ENCODE measurements at regions not wholly inside any gene's neighbourhood (a gene's known extent, or its start where the extent isn't known, plus 50 kb on each side); places are given as distances from the start of the nearest gene placed in this dataset.

- DNase-seq (ENCODE audit: low read depth, low spot score): no peak
These were observed 68.5 kb upstream of the SLC25A26 start for GRCh38 chr3:66152336-66152735.

GRCh38 chr3:66150977-66151376 is 69.8 kb upstream of the SLC25A26 start:
- no peaks in the 10 kb centered on the region for H3K36me3 ChIP-seq (ENCODE audit: insufficient read depth, insufficient read length, low read length)
- TF ChIP-seq ZNF274 (IDR thresholded peaks at IDR 0.05; ENCODE audit: low read depth, low read length) (no peak), SUZ12 (IDR thresholded peaks at IDR 0.05; ENCODE audit: extremely low read depth, insufficient read depth, insufficient read length) (no peak)
- no peak overlapping the region for H3K4me3 ChIP-seq (ENCODE audit: insufficient read length, low read depth)
- H3K9me3 ChIP-seq (ENCODE audit: insufficient read depth, low read length): no peaks in the 10 kb centered on the region
- H3K4me1 ChIP-seq (ENCODE audit: insufficient read depth, insufficient read length): no peaks in the 10 kb centered on the region
- no peak for DNase-seq (ENCODE audit: low read depth, low spot score)
- H3K27me3 ChIP-seq (ENCODE audit: insufficient read depth, insufficient read length): no peaks in the 10 kb centered on the region
- no peak overlapping the region for H3K9ac ChIP-seq (ENCODE audit: insufficient read length, low read depth)

More at GRCh38 chr3:66152336-66152735, 68.5 kb upstream of the SLC25A26 start:
- Histone ChIP-seq H3K9ac (ENCODE audit: insufficient read length, low read depth) (no peak overlapping the region), H3K36me3 (ENCODE audit: insufficient read depth, insufficient read length, low read length) (no peaks in the 10 kb centered on the region), H3K4me1 (ENCODE audit: insufficient read depth, insufficient read length) (no peaks in the 10 kb centered on the region), H3K4me3 (ENCODE audit: insufficient read length, low read depth) (no peak overlapping the region), H3K27me3 (ENCODE audit: insufficient read depth, insufficient read length) (no peaks in the 10 kb centered on the region), H3K9me3 (ENCODE audit: insufficient read depth, low read length) (no peaks in the 10 kb centered on the region)
- TF ChIP-seq SUZ12 (IDR thresholded peaks at IDR 0.05; ENCODE audit: extremely low read depth, insufficient read depth, insufficient read length) (no peak), ZNF274 (IDR thresholded peaks at IDR 0.05; ENCODE audit: low read depth, low read length) (no peak), YY1 (IDR thresholded peaks at IDR 0.05; ENCODE audit: insufficient read depth, insufficient read length) (no peak)

GRCh38 chr3:66149269-66149668 is 71.5 kb upstream of the SLC25A26 start:
- no peak overlapping the region for H3K4me3 ChIP-seq (ENCODE audit: insufficient read length, low read depth)
- no peak for DNase-seq (ENCODE audit: low read depth, low spot score)
- TF ChIP-seq SUZ12 (IDR thresholded peaks at IDR 0.05; ENCODE audit: extremely low read depth, insufficient read depth, insufficient read length) (no peak), YY1 (IDR thresholded peaks at IDR 0.05; ENCODE audit: insufficient read depth, insufficient read length) (no peak)
- H3K9ac ChIP-seq (ENCODE audit: insufficient read length, low read depth): no peak overlapping the region
- H3K9me3 ChIP-seq (ENCODE audit: insufficient read depth, low read length): no peaks in the 10 kb centered on the region
- H3K36me3 ChIP-seq (ENCODE audit: insufficient read depth, insufficient read length, low read length): no peaks in the 10 kb centered on the region
- no peaks in the 10 kb centered on the region for H3K4me1 ChIP-seq (ENCODE audit: insufficient read depth, insufficient read length)
- H3K27me3 ChIP-seq (ENCODE audit: insufficient read depth, insufficient read length): no peaks in the 10 kb centered on the region

- DNase-seq (ENCODE audit: low read depth, low spot score): no peak
- Histone ChIP-seq H3K4me3 (ENCODE audit: insufficient read length, low read depth) (no peak overlapping the region), H3K9ac (ENCODE audit: insufficient read length, low read depth) (no peak overlapping the region), H3K4me1 (ENCODE audit: insufficient read depth, insufficient read length) (no peaks in the 10 kb centered on the region), H3K9me3 (ENCODE audit: insufficient read depth, low read length) (no peaks in the 10 kb centered on the region), H3K27me3 (ENCODE audit: insufficient read depth, insufficient read length) (no peaks in the 10 kb centered on the region), H3K36me3 (ENCODE audit: insufficient read depth, insufficient read length, low read length) (no peaks in the 10 kb centered on the region)
- TF ChIP-seq SUZ12 (IDR thresholded peaks at IDR 0.05; ENCODE audit: extremely low read depth, insufficient read depth, insufficient read length): no peak
- no peak for TF ChIP-seq ZNF274 (IDR thresholded peaks at IDR 0.05; ENCODE audit: low read depth, low read length)
- TF ChIP-seq YY1 (IDR thresholded peaks at IDR 0.05; ENCODE audit: insufficient read depth, insufficient read length): no peak
These were observed 75.4 kb upstream of the SLC25A26 start for GRCh38 chr3:66145408-66145733.

- Histone ChIP-seq H3K27me3 (ENCODE audit: insufficient read depth, insufficient read length) (no peaks in the 10 kb centered on the region), H3K9ac (ENCODE audit: insufficient read length, low read depth) (no peak overlapping the region), H3K4me1 (ENCODE audit: insufficient read depth, insufficient read length) (no peaks in the 10 kb centered on the region), H3K4me3 (ENCODE audit: insufficient read length, low read depth) (no peak overlapping the region), H3K9me3 (ENCODE audit: insufficient read depth, low read length) (no peaks in the 10 kb centered on the region), H3K36me3 (ENCODE audit: insufficient read depth, insufficient read length, low read length) (no peaks in the 10 kb centered on the region)
- no peak for TF ChIP-seq SUZ12 (IDR thresholded peaks at IDR 0.05; ENCODE audit: extremely low read depth, insufficient read depth, insufficient read length)
- no peak for TF ChIP-seq ZNF274 (IDR thresholded peaks at IDR 0.05; ENCODE audit: low read depth, low read length)
- no peak for DNase-seq (ENCODE audit: low read depth, low spot score)
These were observed 76.0 kb upstream of the SLC25A26 start for GRCh38 chr3:66144568-66145407.

- H3K9ac ChIP-seq (ENCODE audit: insufficient read length, low read depth): no peak overlapping the region
- peaks cover 12% of the 10 kb centered on the region; the same call in 1 of the 2 replicates for H3K9me3 ChIP-seq (ENCODE audit: insufficient read depth, low read length)
- no peak for TF ChIP-seq SUZ12 (IDR thresholded peaks at IDR 0.05; ENCODE audit: extremely low read depth, insufficient read depth, insufficient read length)
- no peak for TF ChIP-seq ZNF274 (IDR thresholded peaks at IDR 0.05; ENCODE audit: low read depth, low read length)
- no peak for TF ChIP-seq YY1 (IDR thresholded peaks at IDR 0.05; ENCODE audit: insufficient read depth, insufficient read length)
- H3K4me1 ChIP-seq (ENCODE audit: insufficient read depth, insufficient read length): no peaks in the 10 kb centered on the region
- no peak overlapping the region for H3K4me3 ChIP-seq (ENCODE audit: insufficient read length, low read depth)
- H3K27me3 ChIP-seq (ENCODE audit: insufficient read depth, insufficient read length): no peaks in the 10 kb centered on the region
- no peak for DNase-seq (ENCODE audit: low read depth, low spot score)
- H3K36me3 ChIP-seq (ENCODE audit: insufficient read depth, insufficient read length, low read length): no peaks in the 10 kb centered on the region
These were observed 78.7 kb upstream of the SLC25A26 start for GRCh38 chr3:66142079-66142478.

DNA sequence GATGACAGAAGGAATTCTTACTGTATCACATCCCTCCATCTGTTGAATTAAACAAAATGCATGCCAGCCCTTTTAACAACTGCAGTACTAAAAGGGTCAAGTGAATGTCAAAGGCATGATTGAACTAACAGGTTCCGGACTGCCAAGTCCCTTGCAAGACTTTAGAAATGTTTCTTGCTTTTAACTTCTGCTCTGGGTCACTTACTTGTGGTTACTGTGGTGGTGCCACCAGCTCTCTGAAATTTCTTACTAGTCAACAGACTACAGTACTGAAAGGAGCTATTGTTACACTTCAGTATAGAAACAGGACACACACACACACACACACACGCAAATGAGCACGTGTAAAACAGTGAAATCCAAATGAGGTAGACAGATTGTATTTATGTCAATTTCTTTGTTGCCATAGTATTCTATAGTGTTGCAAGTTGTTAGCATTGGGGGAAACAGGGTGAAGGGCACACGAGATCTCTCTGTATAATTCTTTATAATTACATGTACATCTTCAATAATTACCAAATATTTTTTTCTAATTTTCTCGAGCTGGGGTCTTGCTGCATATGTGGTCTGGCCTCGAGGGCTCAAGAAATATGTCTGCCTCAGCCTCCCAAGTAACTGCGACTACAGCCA is 79.9 kb upstream of the SLC25A26 start:
- H3K27me3 ChIP-seq (ENCODE audit: insufficient read depth, insufficient read length): no peaks in the 10 kb centered on the region
- TF ChIP-seq YY1 (IDR thresholded peaks at IDR 0.05; ENCODE audit: insufficient read depth, insufficient read length): no peak
- TF ChIP-seq ZNF274 (IDR thresholded peaks at IDR 0.05; ENCODE audit: low read depth, low read length): no peak
- TF ChIP-seq SUZ12 (IDR thresholded peaks at IDR 0.05; ENCODE audit: extremely low read depth, insufficient read depth, insufficient read length): no peak
- peaks cover 12% of the 10 kb centered on the region; the same call in 1 of the 2 replicates for H3K9me3 ChIP-seq (ENCODE audit: insufficient read depth, low read length)
- H3K36me3 ChIP-seq (ENCODE audit: insufficient read depth, insufficient read length, low read length): no peaks in the 10 kb centered on the region
- H3K9ac ChIP-seq (ENCODE audit: insufficient read length, low read depth): no peak overlapping the region
- DNase-seq (ENCODE audit: low read depth, low spot score): no peak
- no peaks in the 10 kb centered on the region for H3K4me1 ChIP-seq (ENCODE audit: insufficient read depth, insufficient read length)
- no peak overlapping the region for H3K4me3 ChIP-seq (ENCODE audit: insufficient read length, low read depth)

Measured in NT2/D1 (cell line).